Stimulated activated naive CD8-positive, alpha-beta T cell treated with anti-CD3 and anti-CD28 coated beads, Interleukin-15, Interleukin-2, amounts not matched to agents 100 U/mL and 50 U/mL, for 24 hours (primary cell): ENCODE measurements at regions not wholly inside any gene's neighbourhood (a gene's known extent, or its start where the extent isn't known, plus 50 kb on each side); places are given as distances from the start of the nearest gene placed in this dataset.
"Not testable (repeated sequence)": the region's sequence is repeated elsewhere in the genome, so short reads cannot be mapped to it uniquely, and the experiment has no call there.

Experiments used
- ATAC-seq: fragments of 150-1000 bp; cut with Tn5 transposase; one replicate; pipeline ENCODE4 v1.10.0; 2021
- DNase-seq: peaks from one replicate; pipeline ENCODE4 v3.0.0; 2021

- ATAC-seq: no peak
- no peak for DNase-seq
Observed at GRCh38 chr6:67047996-67048395, 1341.0 kb upstream of the EYS start.

- ATAC-seq: no peak
- DNase-seq: no peak
Observed at GRCh38 chr6:67045076-67045475, 1338.0 kb upstream of the EYS start.

DNA sequence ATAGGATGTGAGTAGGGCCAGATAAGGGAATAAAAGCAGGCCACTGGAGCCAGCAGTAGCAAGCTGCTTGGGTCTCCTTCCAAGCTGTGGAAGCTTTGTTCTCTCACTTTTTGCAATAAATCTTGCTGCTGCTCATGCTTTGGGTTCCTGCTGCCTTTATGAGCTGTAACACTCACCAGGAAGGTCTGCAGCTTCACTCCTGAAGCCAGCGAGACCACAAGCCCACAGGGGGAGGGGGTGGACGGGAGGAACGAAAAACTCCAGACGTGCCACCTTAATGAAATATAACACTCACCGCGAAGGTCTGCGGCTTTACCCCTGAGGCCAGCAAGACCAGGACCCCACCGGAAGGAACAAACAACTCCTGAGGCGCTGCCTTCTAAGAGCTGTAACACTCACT is 1324.4 kb upstream of the EYS start:
- DNase-seq (no peak), ATAC-seq (peak; percentile 32)

- ATAC-seq (no peak), DNase-seq (no peak)
Observed at GRCh38 chr6:67030861-67031260, 1323.8 kb upstream of the EYS start.

DNA sequence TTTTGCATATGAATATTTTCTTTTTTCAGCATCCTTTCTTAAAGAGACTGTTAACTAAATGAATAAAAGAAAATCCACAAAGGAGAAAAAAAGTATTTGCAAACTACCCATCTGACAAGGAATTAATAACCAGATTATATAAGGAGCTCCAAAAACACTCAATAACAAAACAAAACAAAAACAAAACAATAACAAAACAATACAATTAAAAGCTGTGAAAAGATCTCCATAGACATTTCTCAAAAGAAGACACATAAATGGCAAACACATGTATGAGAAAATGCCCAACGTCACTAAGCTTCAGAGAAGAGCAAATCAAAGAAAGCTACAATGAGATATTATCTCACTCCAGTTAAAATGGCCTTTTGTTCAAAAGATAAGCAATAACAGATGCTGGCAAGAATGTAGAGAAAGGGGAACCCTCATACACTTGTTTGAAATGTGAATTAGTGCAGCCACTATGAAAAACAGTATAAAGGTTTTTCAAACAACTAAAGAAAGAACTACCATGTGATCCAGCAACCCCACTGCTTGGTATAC is 1310.0 kb upstream of the EYS start:
- DNase-seq (no peak), ATAC-seq (no peak)

- no peak for ATAC-seq
Observed at GRCh38 chr6:67011441-67011840, 1304.4 kb upstream of the EYS start.

GRCh38 chr6:67009818-67010217 is 1302.8 kb upstream of the EYS start:
- ATAC-seq (no peak), DNase-seq (no peak)

More at GRCh38 chr6:67011441-67011840, 1304.4 kb upstream of the EYS start:
- DNase-seq: no peak

- no peak for ATAC-seq
Observed at GRCh38 chr6:67003844-67004243, 1296.8 kb upstream of the EYS start.

GRCh38 chr6:67000121-67000520 is 1293.1 kb upstream of the EYS start:
- DNase-seq: no peak
- ATAC-seq: no peak

More at GRCh38 chr6:67003844-67004243, 1296.8 kb upstream of the EYS start:
- no peak for DNase-seq

DNA sequence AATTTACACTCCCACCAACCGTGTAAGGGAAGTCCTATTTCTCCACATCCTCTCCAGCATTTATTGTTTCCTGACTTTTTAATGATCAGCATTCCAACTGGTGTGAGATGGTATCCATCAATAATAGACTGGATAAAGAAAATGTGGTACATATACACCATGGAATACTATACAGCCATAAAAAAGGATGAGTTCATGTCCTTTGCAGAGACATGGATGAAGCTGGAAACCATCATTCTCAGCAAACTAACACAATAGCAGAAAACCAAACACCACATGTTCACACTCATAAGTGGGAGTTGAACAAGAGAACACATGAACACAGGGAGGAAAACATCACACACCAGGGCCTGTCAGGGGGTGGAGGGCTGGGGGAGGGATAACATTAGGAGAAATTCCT is 1290.6 kb upstream of the EYS start:
- DNase-seq, ATAC-seq: not testable (repeated sequence)

GRCh38 chr6:66995669-66996068 is 1288.6 kb upstream of the EYS start:
- ATAC-seq (no peak), DNase-seq (no peak)

DNA sequence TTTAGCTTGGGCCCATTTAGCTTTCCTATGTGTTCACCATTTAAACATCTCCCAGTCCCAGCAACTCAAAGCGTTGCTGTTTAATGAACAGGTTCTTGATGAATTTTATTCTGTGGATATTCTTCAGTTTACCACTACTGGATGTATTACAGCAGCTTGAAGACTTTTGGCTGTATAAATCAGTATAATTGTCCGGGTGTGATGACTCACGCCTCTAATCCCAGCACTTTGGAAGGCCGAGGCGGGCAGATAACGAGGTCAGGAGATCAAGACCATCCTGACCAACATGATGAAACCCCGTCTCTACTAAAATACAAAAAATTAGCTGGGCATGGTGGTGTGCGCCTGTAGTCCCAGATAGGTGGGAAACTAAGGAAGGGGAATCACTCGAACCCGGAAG is 1286.7 kb upstream of the EYS start:
- ATAC-seq, DNase-seq: not testable (repeated sequence)

- no peak for DNase-seq
- ATAC-seq: no peak
Observed at GRCh38 chr6:66993272-66993671, 1286.2 kb upstream of the EYS start.

DNA sequence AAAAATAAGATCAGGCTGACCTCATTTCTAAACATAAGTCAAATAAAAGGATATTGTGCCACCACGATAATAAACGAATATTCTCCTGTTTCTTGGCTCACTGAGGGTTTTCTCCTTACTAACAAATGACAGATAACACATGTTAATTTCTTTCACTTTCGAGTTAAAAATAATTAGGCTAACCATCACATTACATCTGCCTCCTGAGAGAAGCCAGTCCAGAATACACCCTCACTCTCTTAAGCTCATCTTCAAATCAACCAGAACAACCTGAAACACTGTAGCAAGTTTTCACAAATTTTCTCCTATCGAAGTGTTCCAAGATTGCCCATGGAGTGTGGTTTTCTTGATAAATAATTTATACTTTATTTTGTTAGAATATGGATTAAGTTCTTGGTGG is 1285.6 kb upstream of the EYS start:
- no peak for DNase-seq
- no peak for ATAC-seq

DNA sequence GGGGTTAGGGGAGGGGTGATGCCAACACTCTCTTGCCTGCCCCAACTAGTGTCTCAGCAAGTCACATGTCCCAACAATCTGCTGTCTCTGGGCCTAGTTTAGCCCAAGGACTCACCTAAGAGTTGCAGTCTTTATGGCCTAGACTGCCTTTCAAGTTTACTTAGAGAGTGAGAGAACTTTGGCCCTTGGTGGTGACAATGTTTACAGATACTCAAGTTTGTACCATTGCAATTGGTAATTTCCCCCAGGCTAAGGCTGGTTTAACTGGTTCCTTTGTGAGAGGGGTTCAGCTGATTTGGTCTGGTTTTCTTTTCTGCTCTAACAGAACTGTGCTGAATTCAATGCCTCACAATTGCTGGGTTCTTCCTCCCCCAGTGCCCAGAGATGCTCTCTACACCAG is 1279.9 kb upstream of the EYS start:
- DNase-seq (no peak), ATAC-seq (no peak)

GRCh38 chr6:66985816-66986215 is 1278.8 kb upstream of the EYS start:
- DNase-seq (no peak), ATAC-seq (no peak)

DNA sequence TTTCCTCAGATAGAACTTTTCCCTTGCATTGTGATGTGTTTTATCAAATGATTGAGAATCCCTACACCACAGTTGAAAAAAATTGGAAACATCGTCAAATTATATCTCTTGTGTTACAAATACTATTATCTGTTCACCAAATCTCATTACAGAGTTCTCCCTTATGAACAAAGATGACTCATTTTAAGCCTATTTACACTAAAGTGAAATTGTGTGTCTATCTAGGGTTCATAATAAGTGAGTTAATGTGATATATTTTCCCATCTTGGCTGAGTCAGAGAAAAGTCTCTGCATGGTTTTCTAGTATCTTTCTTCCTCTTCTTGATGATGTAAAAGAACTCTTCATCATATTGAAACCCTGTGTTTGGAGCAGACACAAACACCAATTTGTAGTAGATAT is 1263.3 kb upstream of the EYS start:
- DNase-seq (no peak), ATAC-seq (no peak)

DNA sequence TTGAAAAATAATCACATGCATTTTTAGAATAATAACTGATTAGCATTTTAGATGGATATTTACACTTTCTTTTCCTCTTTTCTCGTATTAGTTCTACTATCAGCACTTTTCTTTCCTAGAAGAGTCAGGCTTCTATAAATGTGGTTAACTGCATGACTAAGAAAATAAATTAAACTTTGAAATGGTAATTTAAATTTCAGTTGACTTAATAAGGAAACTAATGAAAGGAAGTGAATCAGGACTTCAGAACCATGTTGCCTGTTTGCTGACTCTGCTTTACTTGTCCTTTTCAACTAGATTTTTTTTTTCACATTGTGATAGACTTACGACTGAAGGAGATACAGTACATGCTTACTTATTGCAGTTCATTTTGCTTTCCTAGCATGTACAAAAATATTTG is 1258.2 kb upstream of the EYS start:
- no peak for DNase-seq
- ATAC-seq: no peak

DNA sequence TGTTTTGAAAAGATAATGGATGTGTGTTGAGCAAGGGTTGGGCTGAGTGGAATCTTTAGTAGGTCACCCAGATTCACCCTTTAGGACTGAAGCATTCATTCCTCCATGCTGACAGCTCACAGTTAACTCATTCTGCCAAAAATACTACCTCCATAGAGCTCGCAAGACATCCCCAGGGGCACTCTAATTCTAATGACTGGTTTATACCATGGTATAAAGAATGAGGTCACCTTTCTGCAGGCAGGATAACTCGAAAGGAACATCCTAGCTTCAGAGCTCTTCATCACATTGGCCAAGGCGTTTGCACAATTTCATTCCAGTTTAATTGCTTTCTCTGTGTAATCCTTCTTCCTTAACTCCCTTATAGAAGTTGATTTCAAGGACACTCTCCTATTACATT is 1257.2 kb upstream of the EYS start:
- no peak for ATAC-seq

DNA sequence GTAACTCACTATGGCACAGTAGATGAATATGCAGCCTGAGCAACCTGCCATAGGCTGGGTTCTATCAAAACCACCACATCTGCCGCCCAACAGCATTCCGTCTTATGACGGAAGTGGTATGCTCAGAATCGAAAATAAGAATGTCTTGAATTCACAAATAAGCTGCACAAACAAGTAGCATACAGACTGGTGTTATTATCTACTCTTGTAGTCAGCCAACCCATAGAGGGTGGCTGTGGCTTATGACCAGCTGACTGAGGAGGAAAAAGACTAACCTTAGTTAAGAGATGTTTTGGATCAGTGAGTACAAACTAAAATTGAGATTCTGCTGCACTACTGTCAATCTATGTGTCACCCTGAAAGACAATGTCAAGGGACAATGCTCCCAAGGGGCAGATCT is 1255.1 kb upstream of the EYS start:
- no peak for DNase-seq
- no peak for ATAC-seq

More for the DNA sequence above, 1257.2 kb upstream of the EYS start:
- DNase-seq: no peak

GRCh38 chr6:66961191-66961590 is 1254.2 kb upstream of the EYS start:
- DNase-seq: no peak
- no peak for ATAC-seq

DNA sequence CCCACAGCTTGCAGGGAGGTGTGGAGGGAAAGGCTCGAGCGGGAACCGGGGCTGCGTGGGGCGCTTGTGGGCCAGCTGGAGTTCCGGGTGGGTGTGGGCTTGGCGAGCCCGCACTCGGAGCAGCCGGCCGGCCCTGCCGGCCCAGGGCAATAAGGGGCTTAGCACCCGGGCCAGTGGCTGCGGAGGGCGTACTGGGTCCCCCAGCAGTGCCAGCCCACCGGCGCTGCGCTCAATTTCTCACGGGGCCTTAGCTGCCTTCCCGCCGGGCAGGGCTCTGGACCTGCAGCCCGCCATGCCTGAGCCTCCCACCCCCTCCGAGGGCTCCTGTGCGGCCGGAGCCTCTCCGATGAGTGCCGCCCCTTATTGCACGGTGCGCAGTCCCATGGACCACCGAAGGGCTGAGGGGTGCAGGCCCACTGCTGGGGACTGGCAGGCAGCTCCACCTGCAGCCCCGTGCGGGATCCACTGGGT is 1242.2 kb upstream of the EYS start:
- ATAC-seq (no peak), DNase-seq (no peak)

- DNase-seq (no peak), ATAC-seq (no peak)
Observed at GRCh38 chr6:66948106-66948505, 1241.1 kb upstream of the EYS start.

DNA sequence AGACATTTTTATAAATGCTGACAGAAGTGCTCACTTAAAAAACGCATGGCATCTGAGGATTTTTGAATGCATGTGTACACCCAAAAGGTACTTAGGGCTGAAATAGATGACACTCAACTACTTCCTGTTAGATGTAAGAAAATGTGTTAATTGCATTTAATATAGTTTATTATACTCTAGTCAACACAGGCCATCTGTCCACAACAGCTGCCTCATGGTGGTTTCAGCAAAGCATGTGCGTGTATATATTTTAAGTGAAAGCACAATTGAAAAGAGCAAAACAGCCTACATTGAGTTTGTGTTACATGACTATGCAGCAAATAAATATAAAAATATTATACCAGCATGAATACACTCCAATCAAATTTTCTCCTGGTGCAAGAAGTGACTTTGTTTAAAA is 1233.0 kb upstream of the EYS start:
- no peak for ATAC-seq
- no peak for DNase-seq

DNA sequence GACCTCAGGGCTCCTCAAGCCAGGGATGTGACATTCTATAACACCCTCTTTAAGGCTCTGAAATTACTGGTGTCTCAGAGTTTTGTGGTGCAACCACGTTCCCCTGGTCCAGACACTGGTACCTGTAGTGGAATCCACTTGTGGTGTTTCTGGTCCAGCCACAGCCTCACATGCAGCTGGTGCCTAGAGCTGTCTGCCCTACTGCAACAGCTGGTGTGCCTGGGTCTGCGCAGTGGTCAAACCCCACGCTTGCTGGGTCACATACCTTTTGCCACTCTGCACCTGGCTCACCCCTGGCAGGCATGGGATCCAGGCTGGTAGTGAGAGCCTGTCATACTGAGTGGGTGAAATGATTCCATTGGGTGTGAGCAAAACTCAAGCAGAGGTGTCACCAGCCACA is 1230.2 kb upstream of the EYS start:
- ATAC-seq (no peak), DNase-seq (no peak)
